ENCODE measurements at regions not wholly inside any gene's neighbourhood (a gene's known extent, or its start where the extent isn't known, plus 50 kb on each side); places are given as distances from the start of the nearest gene placed in this dataset.
A peak's percentile ranks its signal among the peaks of the same experiment; 100 is the strongest.

- DNase-seq, result no peak
Observed at GRCh38 chr4:128524311-128524710, 236.7 kb upstream of the PGRMC2 start.

GRCh38 chr4:128521648-128522111 is 234.1 kb upstream of the PGRMC2 start:
- no peak for DNase-seq

- no peak for DNase-seq
Observed at GRCh38 chr4:128521156-128521555, 233.5 kb upstream of the PGRMC2 start.

- no peak for DNase-seq
Observed at GRCh38 chr4:128519163-128519830, 231.7 kb upstream of the PGRMC2 start.

GRCh38 chr4:128517739-128518510 is 230.3 kb upstream of the PGRMC2 start:
- no peak for DNase-seq

GRCh38 chr4:128517096-128517738 is 229.6 kb upstream of the PGRMC2 start:
- no peak for DNase-seq

GRCh38 chr4:128516301-128516969 is 228.8 kb upstream of the PGRMC2 start:
- no peak for DNase-seq

GRCh38 chr4:128513664-128514484 is 226.3 kb upstream of the PGRMC2 start:
- DNase-seq, result peak in 3 of 6 experiments; percentile 3 to 30 (median 24)

GRCh38 chr4:128512767-128513322 is 225.2 kb upstream of the PGRMC2 start:
- DNase-seq, result no peak

GRCh38 chr4:128512161-128512560 is 224.5 kb upstream of the PGRMC2 start:
- no peak for DNase-seq

- DNase-seq, result no peak
Observed at GRCh38 chr4:128510850-128511249, 223.2 kb upstream of the PGRMC2 start.

- no peak for DNase-seq
Observed at GRCh38 chr4:128502818-128503527, 215.4 kb upstream of the PGRMC2 start.

GRCh38 chr4:128501239-128501638 is 213.6 kb upstream of the PGRMC2 start:
- no peak for DNase-seq

GRCh38 chr4:128488055-128488705 is 200.6 kb upstream of the PGRMC2 start:
- DNase-seq, result no peak

GRCh38 chr4:128484896-128485295 is 197.3 kb upstream of the PGRMC2 start:
- no peak for DNase-seq

- no peak for DNase-seq
Observed at GRCh38 chr4:128483816-128484215, 196.2 kb upstream of the PGRMC2 start.

GRCh38 chr4:128483041-128483440 is 195.4 kb upstream of the PGRMC2 start:
- no peak for DNase-seq

GRCh38 chr4:128481752-128482480 is 194.3 kb upstream of the PGRMC2 start:
- no peak for DNase-seq

GRCh38 chr4:128480945-128481344 is 193.3 kb upstream of the PGRMC2 start:
- no peak for DNase-seq

GRCh38 chr4:128477540-128477939 is 189.9 kb upstream of the PGRMC2 start:
- DNase-seq, result no peak

All from stimulated activated naive CD4-positive, alpha-beta T cell (primary cell).